ENCODE measurements at regions not wholly inside any gene's neighbourhood (a gene's known extent, or its start where the extent isn't known, plus 50 kb on each side); places are given as distances from the start of the nearest gene placed in this dataset.
"Not testable (repeated sequence)": the region's sequence is repeated elsewhere in the genome, so short reads cannot be mapped to it uniquely, and the experiment has no call there.

- TF ChIP-seq, protein P1, sequence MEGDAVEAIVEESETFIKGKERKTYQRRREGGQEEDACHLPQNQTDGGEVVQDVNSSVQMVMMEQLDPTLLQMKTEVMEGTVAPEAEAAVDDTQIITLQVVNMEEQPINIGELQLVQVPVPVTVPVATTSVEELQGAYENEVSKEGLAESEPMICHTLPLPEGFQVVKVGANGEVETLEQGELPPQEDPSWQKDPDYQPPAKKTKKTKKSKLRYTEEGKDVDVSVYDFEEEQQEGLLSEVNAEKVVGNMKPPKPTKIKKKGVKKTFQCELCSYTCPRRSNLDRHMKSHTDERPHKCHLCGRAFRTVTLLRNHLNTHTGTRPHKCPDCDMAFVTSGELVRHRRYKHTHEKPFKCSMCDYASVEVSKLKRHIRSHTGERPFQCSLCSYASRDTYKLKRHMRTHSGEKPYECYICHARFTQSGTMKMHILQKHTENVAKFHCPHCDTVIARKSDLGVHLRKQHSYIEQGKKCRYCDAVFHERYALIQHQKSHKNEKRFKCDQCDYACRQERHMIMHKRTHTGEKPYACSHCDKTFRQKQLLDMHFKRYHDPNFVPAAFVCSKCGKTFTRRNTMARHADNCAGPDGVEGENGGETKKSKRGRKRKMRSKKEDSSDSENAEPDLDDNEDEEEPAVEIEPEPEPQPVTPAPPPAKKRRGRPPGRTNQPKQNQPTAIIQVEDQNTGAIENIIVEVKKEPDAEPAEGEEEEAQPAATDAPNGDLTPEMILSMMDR (conservative IDR thresholded peaks at IDR 0.05; ENCODE audit: low read depth, low read length), result not testable (repeated sequence)
- TF ChIP-seq EZH2phosphoT487 (IDR thresholded peaks at IDR 0.05; ENCODE audit: borderline replicate concordance, low read length), result not testable (repeated sequence)
Observed at GRCh38 chr15:20978057-20978456, 111.9 kb upstream of the POTEB2 start.
